RWPE2 (cell line): ENCODE measurements at regions not wholly inside any gene's neighbourhood (a gene's known extent, or its start where the extent isn't known, plus 50 kb on each side); places are given as distances from the start of the nearest gene placed in this dataset.
"Not testable (repeated sequence)": the region's sequence is repeated elsewhere in the genome, so short reads cannot be mapped to it uniquely, and the experiment has no call there.

Experiments
- ATAC-seq: fragments of 200-7000 bp; cut with Tn5 transposase; 3 replicates; pipeline ENCODE4 v1.9.1; 2021; ENCODE audit warnings: low read depth
- DNase-seq: peaks from one replicate; pipeline ENCODE4 v3.0.0-alpha.2; 2020; ENCODE audit warnings: low spot score
- H3K27ac ChIP-seq: fragments of 450-650 bp; 2 replicates; pipeline ENCODE4 v1.5.1; 2017; ENCODE audit warnings: mild to moderate bottlenecking; ENCODE audit not compliant: poor library complexity, severe bottlenecking
- H3K27me3 ChIP-seq: fragments of 250-450 bp; sonication (Bioruptor Pico); 2 replicates; pipeline ENCODE4 v1.5.1; 2021; ENCODE audit warnings: mild to moderate bottlenecking, moderate library complexity; ENCODE audit not compliant: insufficient read depth, poor library complexity, severe bottlenecking
- H3K36me3 ChIP-seq: fragments of 250-450 bp; sonication (Bioruptor Pico); 2 replicates; pipeline ENCODE4 v1.5.1; 2020; ENCODE audit warnings: low read depth, mild to moderate bottlenecking, moderate library complexity
- H3K4me1 ChIP-seq: fragments of 250-450 bp; sonication (Bioruptor Pico); 2 replicates; pipeline ENCODE4 v1.5.1; 2021; ENCODE audit warnings: mild to moderate bottlenecking, moderate library complexity; ENCODE audit not compliant: insufficient read depth, poor library complexity, severe bottlenecking
- H3K4me3 ChIP-seq: fragments of 250-450 bp; sonication (Bioruptor Pico); 2 replicates; pipeline ENCODE4 v1.5.1; 2021; ENCODE audit warnings: mild to moderate bottlenecking, moderate library complexity; ENCODE audit not compliant: severe bottlenecking
- H3K9me3 ChIP-seq: fragments of 250-450 bp; sonication (Bioruptor Pico); 2 replicates; pipeline ENCODE4 v1.5.1; 2021; ENCODE audit warnings: mild to moderate bottlenecking, moderate library complexity; ENCODE audit not compliant: severe bottlenecking
- CTCF ChIP-seq: fragments of 450-650 bp; IDR thresholded peaks from one replicate; pipeline ENCODE4 v1.5.1; 2017; ENCODE audit warnings: mild to moderate bottlenecking, moderate library complexity; ENCODE audit not compliant: poor library complexity, severe bottlenecking

GRCh38 chr14:106774889-106775480, 1248.6 kb downstream of the TMEM121 start:
- not testable (repeated sequence) for ATAC-seq, H3K4me3 ChIP-seq, H3K4me1 ChIP-seq, H3K36me3 ChIP-seq, H3K27me3 ChIP-seq, H3K9me3 ChIP-seq, H3K27ac ChIP-seq, DNase-seq
- TF ChIP-seq CTCF: peak; percentile 42

- no peak for DNase-seq
- Histone ChIP-seq H3K9me3 (peaks cover 6% of the 10 kb centered on the region), H3K4me3 (no peak overlapping the region), H3K4me1 (no peaks in the 10 kb centered on the region), H3K27me3 (no peaks in the 10 kb centered on the region), H3K36me3 (no peaks in the 10 kb centered on the region), H3K27ac (no peak overlapping the region)
- no peak for TF ChIP-seq CTCF
- no peak for ATAC-seq
Observed at GRCh38 chr14:106776395-106776983, 1250.1 kb downstream of the TMEM121 start.

- Histone ChIP-seq H3K36me3 (no peaks in the 10 kb centered on the region), H3K9me3 (peaks cover 6% of the 10 kb centered on the region), H3K4me3 (no peak overlapping the region), H3K27ac (no peak overlapping the region), H3K27me3 (no peaks in the 10 kb centered on the region), H3K4me1 (no peaks in the 10 kb centered on the region)
- no peak for TF ChIP-seq CTCF
- no peak for DNase-seq
- ATAC-seq: no peak
Observed at GRCh38 chr14:106778986-106779385, 1252.6 kb downstream of the TMEM121 start.

GRCh38 chr14:106786697-106787096, 1260.3 kb downstream of the TMEM121 start:
- Histone ChIP-seq H3K27ac (no peak overlapping the region), H3K36me3 (no peaks in the 10 kb centered on the region), H3K4me1 (no peaks in the 10 kb centered on the region), H3K4me3 (no peak overlapping the region), H3K27me3 (no peaks in the 10 kb centered on the region), H3K9me3 (no peaks in the 10 kb centered on the region)
- no peak for DNase-seq
- ATAC-seq: no peak
- no peak for TF ChIP-seq CTCF

GRCh38 chr14:106787626-106788025, 1261.2 kb downstream of the TMEM121 start:
- Histone ChIP-seq H3K27ac (no peak overlapping the region), H3K4me3 (no peak overlapping the region), H3K9me3 (no peaks in the 10 kb centered on the region), H3K27me3 (no peaks in the 10 kb centered on the region), H3K4me1 (no peaks in the 10 kb centered on the region), H3K36me3 (no peaks in the 10 kb centered on the region)
- DNase-seq (no peak), ATAC-seq (no peak)
- TF ChIP-seq CTCF: no peak
